ENCODE measurements at regions not wholly inside any gene's neighbourhood (a gene's known extent, or its start where the extent isn't known, plus 50 kb on each side); places are given as distances from the start of the nearest gene placed in this dataset.

DNA sequence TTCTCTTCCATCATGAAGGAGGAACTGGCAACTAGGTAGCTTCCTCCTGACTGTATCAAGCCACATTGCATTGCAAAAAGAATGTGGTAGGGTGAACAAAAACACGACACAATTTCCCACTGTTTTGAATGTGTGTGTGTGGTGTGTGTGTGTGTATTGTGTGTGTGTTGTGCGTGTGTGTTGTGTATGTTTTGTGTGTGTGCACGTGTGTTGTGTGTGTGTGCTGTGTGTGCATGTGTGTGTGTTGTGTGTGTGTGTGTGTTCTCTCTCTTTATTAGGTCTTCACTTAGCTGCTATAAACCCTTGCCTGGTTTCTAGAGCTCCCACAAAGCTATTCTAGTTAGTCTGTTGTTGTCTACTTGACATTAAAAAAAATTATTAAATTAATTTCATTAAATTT is 550.0 kb upstream of the GYPC start:
- H3K9me3 ChIP-seq: no peaks in the 10 kb centered on the region
- H3K4me1 ChIP-seq: no peaks in the 10 kb centered on the region
- H3K36me3 ChIP-seq (ENCODE audit: low read depth, missing control alignments): no peaks in the 10 kb centered on the region
- H3K4me3 ChIP-seq: no peak overlapping the region
- TF ChIP-seq, protein P1, sequence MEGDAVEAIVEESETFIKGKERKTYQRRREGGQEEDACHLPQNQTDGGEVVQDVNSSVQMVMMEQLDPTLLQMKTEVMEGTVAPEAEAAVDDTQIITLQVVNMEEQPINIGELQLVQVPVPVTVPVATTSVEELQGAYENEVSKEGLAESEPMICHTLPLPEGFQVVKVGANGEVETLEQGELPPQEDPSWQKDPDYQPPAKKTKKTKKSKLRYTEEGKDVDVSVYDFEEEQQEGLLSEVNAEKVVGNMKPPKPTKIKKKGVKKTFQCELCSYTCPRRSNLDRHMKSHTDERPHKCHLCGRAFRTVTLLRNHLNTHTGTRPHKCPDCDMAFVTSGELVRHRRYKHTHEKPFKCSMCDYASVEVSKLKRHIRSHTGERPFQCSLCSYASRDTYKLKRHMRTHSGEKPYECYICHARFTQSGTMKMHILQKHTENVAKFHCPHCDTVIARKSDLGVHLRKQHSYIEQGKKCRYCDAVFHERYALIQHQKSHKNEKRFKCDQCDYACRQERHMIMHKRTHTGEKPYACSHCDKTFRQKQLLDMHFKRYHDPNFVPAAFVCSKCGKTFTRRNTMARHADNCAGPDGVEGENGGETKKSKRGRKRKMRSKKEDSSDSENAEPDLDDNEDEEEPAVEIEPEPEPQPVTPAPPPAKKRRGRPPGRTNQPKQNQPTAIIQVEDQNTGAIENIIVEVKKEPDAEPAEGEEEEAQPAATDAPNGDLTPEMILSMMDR (IDR thresholded peaks at IDR 0.05): no peak
- no peak for TF ChIP-seq POLR2A (IDR thresholded peaks at IDR 0.05)
- WGBS, 2 donors: 71 to 86% methylated on average over 3 of the region's 3 CpGs
- intact Hi-C loops (cut with DNase I; ENCODE audit: low total_unique reads): no loop called here
- H3K27ac ChIP-seq: no peak overlapping the region
- DNase-seq: no peak
- no peaks in the 10 kb centered on the region for H3K27me3 ChIP-seq

DNA sequence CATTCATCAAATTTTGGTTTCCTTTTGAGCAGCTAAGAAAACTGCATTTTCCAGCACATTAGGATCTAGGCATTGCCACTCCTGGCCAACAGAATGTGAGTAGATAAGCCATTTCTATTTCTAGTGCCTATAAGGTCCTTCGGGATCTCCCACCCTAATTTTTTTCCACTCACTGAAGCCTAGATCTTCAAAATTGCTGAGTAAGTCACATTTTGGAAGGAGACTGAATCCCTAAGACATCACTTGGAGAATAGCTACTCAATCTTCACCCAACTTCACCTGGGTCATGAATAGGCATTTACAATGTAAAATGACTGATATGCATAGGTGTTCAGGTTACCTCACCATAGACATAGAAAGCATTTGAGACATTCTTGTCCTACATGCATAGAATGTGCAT is 548.1 kb upstream of the GYPC start:
- 42 to 94% methylated on average over 1 of the region's 1 CpG for WGBS, 2 donors
- Histone ChIP-seq H3K4me3 (no peak overlapping the region), H3K4me1 (no peaks in the 10 kb centered on the region), H3K36me3 (ENCODE audit: low read depth, missing control alignments) (no peaks in the 10 kb centered on the region), H3K27ac (no peak overlapping the region), H3K27me3 (no peaks in the 10 kb centered on the region), H3K9me3 (no peaks in the 10 kb centered on the region)
- intact Hi-C loops (cut with DNase I; ENCODE audit: low total_unique reads): no loop called here
- DNase-seq: no peak
- no peak for TF ChIP-seq POLR2A (IDR thresholded peaks at IDR 0.05)
- TF ChIP-seq, protein P1 (IDR thresholded peaks at IDR 0.05): no peak

DNA sequence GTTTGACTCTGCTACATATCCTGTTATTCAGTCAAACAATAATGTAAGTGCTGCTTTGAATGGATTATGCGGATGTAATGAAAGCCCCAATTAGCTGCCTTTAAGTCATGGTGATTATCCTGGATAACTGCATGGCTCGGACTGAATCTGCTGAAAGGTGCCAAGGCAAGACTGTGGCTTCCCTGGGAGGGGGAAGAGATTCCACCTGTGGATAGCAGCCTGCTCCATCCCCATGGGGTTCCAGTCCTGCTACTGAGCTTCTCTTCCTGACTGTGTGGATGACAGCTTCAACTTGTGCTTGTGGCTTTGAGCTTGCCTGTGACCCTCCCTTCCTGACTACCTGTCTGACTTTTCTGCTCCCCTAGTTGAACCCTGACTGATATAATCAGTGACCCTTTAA is 540.0 kb upstream of the GYPC start:
- TF ChIP-seq POLR2A (IDR thresholded peaks at IDR 0.05): no peak
- TF ChIP-seq, protein P1 (IDR thresholded peaks at IDR 0.05): no peak
- Histone ChIP-seq H3K9me3 (no peaks in the 10 kb centered on the region), H3K4me3 (no peak overlapping the region), H3K27ac (no peak overlapping the region), H3K27me3 (no peaks in the 10 kb centered on the region), H3K4me1 (no peaks in the 10 kb centered on the region), H3K36me3 (ENCODE audit: low read depth, missing control alignments) (no peaks in the 10 kb centered on the region)
- intact Hi-C loops (cut with DNase I; ENCODE audit: low total_unique reads): no loop called here
- 80 to 94% methylated on average over 2 of the region's 2 CpGs for WGBS, 2 donors
- no peak for DNase-seq

DNA sequence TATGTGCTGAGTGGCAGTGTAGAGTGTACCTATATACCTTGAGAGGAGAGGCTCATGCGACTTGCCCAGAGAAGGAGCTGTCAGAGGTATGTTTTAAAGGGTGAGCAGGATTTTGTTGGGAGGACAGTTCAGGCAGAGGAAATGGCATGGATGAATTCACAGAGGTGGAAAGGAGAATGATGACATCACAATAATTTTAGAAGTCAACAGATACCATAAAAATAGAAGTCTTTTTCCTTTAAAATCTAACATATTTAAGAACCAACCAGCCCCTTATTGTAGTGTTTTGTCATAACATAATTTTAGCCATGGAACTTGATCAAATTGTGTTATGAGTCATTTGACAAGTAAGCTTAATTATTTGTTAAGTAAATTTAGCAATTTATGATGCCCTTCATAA is 538.1 kb upstream of the GYPC start:
- H3K27me3 ChIP-seq: no peaks in the 10 kb centered on the region
- whole genome bisulfite sequencing, 2 donors: 89 to 92% methylated on average over 1 of the region's 1 CpG
- no peak overlapping the region for H3K27ac ChIP-seq
- no peaks in the 10 kb centered on the region for H3K4me1 ChIP-seq
- H3K4me3 ChIP-seq: no peak overlapping the region
- intact Hi-C loops (cut with DNase I; ENCODE audit: low total_unique reads): no loop called here
- TF ChIP-seq, protein P1 (IDR thresholded peaks at IDR 0.05): no peak
- TF ChIP-seq POLR2A (IDR thresholded peaks at IDR 0.05): no peak
- H3K9me3 ChIP-seq: no peaks in the 10 kb centered on the region
- H3K36me3 ChIP-seq (ENCODE audit: low read depth, missing control alignments): no peaks in the 10 kb centered on the region
- DNase-seq: no peak

DNA sequence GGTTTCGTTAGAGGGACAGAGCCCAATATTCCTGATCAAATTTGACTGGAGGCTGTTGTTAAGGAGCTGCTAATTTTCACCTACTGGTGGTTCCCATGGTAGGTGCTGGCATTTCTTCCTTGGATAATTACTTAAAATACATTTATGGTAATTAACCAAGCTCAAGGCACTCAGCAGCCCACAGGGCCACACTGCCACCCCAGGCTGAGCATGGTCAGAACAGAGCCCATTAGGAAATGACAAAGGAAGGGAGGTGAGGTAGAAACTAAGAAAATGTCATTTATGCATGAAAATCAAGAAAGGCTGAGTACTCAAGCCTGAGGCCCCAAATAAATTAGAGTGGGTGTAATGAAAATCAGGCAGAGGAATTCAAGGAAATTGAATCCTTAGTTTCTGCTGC is 510.2 kb upstream of the GYPC start:
- 70 to 77% methylated on average over 1 of the region's 1 CpG for WGBS, 2 donors
- Histone ChIP-seq H3K9me3 (no peaks in the 10 kb centered on the region), H3K36me3 (ENCODE audit: low read depth, missing control alignments) (no peaks in the 10 kb centered on the region), H3K27me3 (no peaks in the 10 kb centered on the region), H3K4me3 (no peak overlapping the region), H3K4me1 (no peaks in the 10 kb centered on the region), H3K27ac (no peak overlapping the region)
- intact Hi-C loops (cut with DNase I; ENCODE audit: low total_unique reads): no loop called here
- TF ChIP-seq, protein P1 (IDR thresholded peaks at IDR 0.05): no peak
- TF ChIP-seq POLR2A (IDR thresholded peaks at IDR 0.05): no peak
- DNase-seq: no peak
